ENCODE measurements at regions not wholly inside any gene's neighbourhood (a gene's known extent, or its start where the extent isn't known, plus 50 kb on each side); places are given as distances from the start of the nearest gene placed in this dataset.

GRCh38 chr4:13816472-13816871 is 188.9 kb upstream of the BOD1L1 start:
- no peak overlapping the region for H2BK20ac ChIP-seq (ENCODE audit: low read depth, low read length, poor library complexity, severe bottlenecking)
- H3K27ac ChIP-seq (ENCODE audit: insufficient read length, low read depth, low read length): no peak overlapping the region
- H3K79me2 ChIP-seq (ENCODE audit: insufficient read depth, low read length): no peaks in the 10 kb centered on the region
- H3K9me3 Mint-ChIP-seq: no peaks in the 10 kb centered on the region
- H3T11ph ChIP-seq (ENCODE audit: low read length): no peak overlapping the region
- H3K23me2 ChIP-seq (ENCODE audit: insufficient read length, low read depth, low read length, poor library complexity, severe bottlenecking): no peaks in the 10 kb centered on the region
- H4K91ac ChIP-seq (ENCODE audit: insufficient read length, low read depth, low read length): no peak overlapping the region
- no peak for DNase-seq
- H3K36me3 Mint-ChIP-seq (ENCODE audit: insufficient read depth in 1 of 3, low read depth in 3 of 3): no peaks in the 10 kb centered on the region
- H4K8ac ChIP-seq (replicated peaks; ENCODE audit: insufficient read length, low read depth, low read length): no peak overlapping the region
- peaks cover 2 to 3% of the 10 kb centered on the region in 2 experiments; a peak in 2 of 4 replicates for H3K4me1 Mint-ChIP-seq
- no peak for TF ChIP-seq CTCF (conservative IDR thresholded peaks at IDR 0.05)
- no peak overlapping the region for H3K9ac ChIP-seq (ENCODE audit: extremely low read depth, insufficient read length, low read length)
- H4K20me1 ChIP-seq (ENCODE audit: control insufficient read depth, insufficient read depth, insufficient read length): no peaks in the 10 kb centered on the region
- no peak overlapping the region for H3K56ac ChIP-seq (ENCODE audit: insufficient read length, low read depth, low read length)
- H2BK120ac ChIP-seq (ENCODE audit: low read depth, low read length, poor library complexity, severe bottlenecking): no peak overlapping the region
- H3K18ac ChIP-seq (ENCODE audit: insufficient read length, low read depth, low read length): no peak overlapping the region
- no peaks in the 10 kb centered on the region for H3K4me1 ChIP-seq (ENCODE audit: insufficient read depth, low read length)
- H3K27ac Mint-ChIP-seq: no peak overlapping the region
- no peak overlapping the region for H2AK5ac ChIP-seq (ENCODE audit: insufficient read length, low read length)
- no peak overlapping the region for H2BK5ac ChIP-seq (ENCODE audit: insufficient read length, low read length)
- H3K4me2 ChIP-seq (ENCODE audit: insufficient read depth, insufficient read length, low read length): no peak overlapping the region
- H3K4ac ChIP-seq (ENCODE audit: low read depth, low read length): no peak overlapping the region
- H3K27me3 Mint-ChIP-seq (ENCODE audit: low read depth): no peaks in the 10 kb centered on the region; the same call in 1 of the 2 replicates
- H2AFZ ChIP-seq (ENCODE audit: low read length): no peak overlapping the region
- H3K14ac ChIP-seq (ENCODE audit: insufficient read depth, low read length): no peak overlapping the region
- no peak overlapping the region for H2BK12ac ChIP-seq (ENCODE audit: insufficient read length, low read depth, low read length)
- no peaks in the 10 kb centered on the region for H3K27me3 ChIP-seq (ENCODE audit: insufficient read depth, low read length)
- H4K5ac ChIP-seq (ENCODE audit: insufficient read length, low read depth, low read length): no peak overlapping the region
- no peak overlapping the region for H2BK15ac ChIP-seq (ENCODE audit: low read depth, low read length)
- H3K23ac ChIP-seq (ENCODE audit: insufficient read length, low read depth, low read length): no peak overlapping the region
- no peaks in the 10 kb centered on the region for H3K79me1 ChIP-seq (ENCODE audit: insufficient read depth, low read depth, low read length, poor library complexity, severe bottlenecking)
- H3K4me3 Mint-ChIP-seq: no peak overlapping the region
- H3K9me3 ChIP-seq (ENCODE audit: control insufficient read depth, low read depth, low read length): no peaks in the 10 kb centered on the region

Measured in H9 (cell line).